ENCODE measurements at regions not wholly inside any gene's neighbourhood (a gene's known extent, or its start where the extent isn't known, plus 50 kb on each side); places are given as distances from the start of the nearest gene placed in this dataset.

DNA sequence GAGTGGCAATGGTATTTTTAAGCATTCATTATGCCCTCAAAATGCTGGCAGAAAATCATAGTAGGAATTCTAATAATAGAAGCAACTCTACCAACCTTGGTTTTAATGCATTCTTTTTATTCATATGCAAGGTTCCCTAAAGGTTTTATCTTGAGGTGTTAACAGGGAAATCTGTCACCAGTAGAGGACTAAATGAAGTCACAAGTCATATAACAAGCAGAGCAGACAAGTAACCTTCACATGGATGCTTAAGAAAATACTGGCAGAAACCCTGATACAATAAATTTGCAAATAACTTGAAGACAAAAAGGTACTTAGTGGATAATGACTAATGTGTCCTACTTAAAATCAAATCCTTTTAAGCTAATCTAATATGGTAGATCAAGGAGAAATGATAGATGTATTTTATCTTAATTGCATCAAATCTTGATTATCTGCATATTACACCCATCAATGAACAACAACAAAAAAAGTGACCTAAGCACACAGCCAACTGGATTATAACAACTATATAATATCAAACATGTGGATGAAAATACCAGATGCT is 73.3 kb downstream of the RFC3 start:
- Mint-ChIP-seq H3K9me3 (peaks cover 15% of the 10 kb centered on the region), H3K27ac (no peak overlapping the region), H3K36me3 (ENCODE audit: low read depth) (no peaks in the 10 kb centered on the region), H3K4me3 (no peak overlapping the region), H3K27me3 (no peaks in the 10 kb centered on the region), H3K4me1 (no peaks in the 10 kb centered on the region)
- ATAC-seq (replicated peaks): no peak

DNA sequence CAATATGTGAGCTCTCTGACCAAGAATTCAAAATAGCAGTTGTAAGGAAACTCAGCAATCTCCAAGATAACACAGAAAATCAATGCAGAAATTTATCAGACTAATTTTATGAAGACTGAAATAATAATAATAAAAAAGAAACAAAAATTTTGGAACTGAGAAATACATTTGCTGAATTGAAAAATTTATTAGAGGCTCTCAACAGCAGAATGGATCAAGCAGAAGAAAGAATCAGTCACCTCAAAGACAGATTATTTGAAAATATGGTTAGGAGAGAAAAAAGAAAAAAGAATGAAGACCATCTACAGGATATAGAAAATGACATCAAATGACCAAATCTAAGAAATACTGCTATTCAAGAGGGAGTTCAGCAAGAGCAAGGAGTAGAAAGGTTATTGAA is 75.6 kb downstream of the RFC3 start:
- Mint-ChIP-seq H3K27ac (no peak overlapping the region), H3K36me3 (ENCODE audit: low read depth) (no peaks in the 10 kb centered on the region), H3K27me3 (no peaks in the 10 kb centered on the region), H3K9me3 (peaks cover 21% of the 10 kb centered on the region), H3K4me1 (no peaks in the 10 kb centered on the region), H3K4me3 (no peak overlapping the region)
- ATAC-seq (replicated peaks): no peak

DNA sequence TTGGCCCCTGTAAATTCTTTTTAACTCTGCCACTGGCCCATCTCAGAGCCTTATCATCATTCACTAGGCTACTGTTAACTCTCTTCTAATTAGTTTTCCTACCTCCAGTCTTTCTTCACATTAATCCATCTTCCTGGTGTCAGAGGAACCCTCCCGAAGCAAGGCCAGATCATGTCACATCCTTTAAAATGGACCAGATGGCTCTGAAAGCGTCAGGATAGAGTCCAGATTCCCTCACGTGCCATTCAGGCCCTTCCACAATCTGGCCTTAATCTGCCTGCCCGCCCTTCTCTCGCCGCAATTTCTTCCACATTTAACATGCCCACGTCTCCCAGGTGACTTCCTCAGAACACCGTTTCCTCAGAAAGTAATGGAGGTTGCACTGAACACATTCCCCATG is 86.5 kb downstream of the RFC3 start:
- Mint-ChIP-seq H3K36me3 (ENCODE audit: low read depth) (no peaks in the 10 kb centered on the region), H3K4me1 (no peaks in the 10 kb centered on the region), H3K9me3 (peaks cover 3% of the 10 kb centered on the region), H3K4me3 (no peak overlapping the region), H3K27ac (no peak overlapping the region), H3K27me3 (no peaks in the 10 kb centered on the region)
- ATAC-seq (replicated peaks): no peak

DNA sequence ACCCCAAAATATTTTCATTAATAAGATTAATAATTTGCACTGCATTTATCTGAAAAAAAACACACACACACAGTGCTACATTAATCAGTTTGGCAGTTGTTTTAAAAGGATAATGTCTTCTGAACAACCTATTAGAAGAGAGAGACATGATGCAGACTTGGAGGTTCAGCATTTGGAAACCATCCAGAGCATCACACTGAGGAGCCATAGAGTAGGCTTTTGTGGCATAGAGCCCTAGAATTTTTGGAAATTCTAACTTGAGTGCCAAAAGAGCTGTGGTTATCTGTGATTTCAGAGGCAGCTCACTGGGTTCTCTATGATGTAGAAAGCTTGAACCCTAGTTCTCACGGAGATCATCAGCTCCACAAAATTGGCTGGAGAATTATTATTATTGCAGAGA is 90.2 kb downstream of the RFC3 start:
- no peak for ATAC-seq (replicated peaks)
- Mint-ChIP-seq H3K4me3 (no peak overlapping the region), H3K27ac (no peak overlapping the region), H3K36me3 (ENCODE audit: low read depth) (no peaks in the 10 kb centered on the region), H3K27me3 (no peaks in the 10 kb centered on the region), H3K4me1 (no peaks in the 10 kb centered on the region), H3K9me3 (peaks cover under 1% of the 10 kb centered on the region)

DNA sequence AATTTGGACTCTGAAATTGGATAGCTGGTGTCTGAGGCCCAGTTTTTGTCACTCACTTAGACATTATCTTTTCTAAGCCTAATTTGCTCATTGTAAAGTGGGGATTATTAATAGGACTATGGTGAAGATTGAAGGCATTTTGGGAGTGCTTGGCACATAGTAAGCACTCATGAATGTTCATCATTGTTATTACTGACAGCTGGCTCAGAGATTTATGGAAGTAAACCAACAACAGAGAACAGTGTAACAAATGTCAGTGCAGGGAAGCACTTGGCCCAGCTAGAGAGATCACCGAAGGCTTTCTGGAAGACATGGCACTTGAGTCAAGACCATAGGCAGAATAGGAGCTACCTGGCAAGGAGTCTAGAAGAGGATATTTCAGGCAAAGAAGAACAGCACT is 92.3 kb downstream of the RFC3 start:
- Mint-ChIP-seq H3K9me3 (no peaks in the 10 kb centered on the region), H3K4me1 (no peaks in the 10 kb centered on the region), H3K27me3 (no peaks in the 10 kb centered on the region), H3K36me3 (ENCODE audit: low read depth) (no peaks in the 10 kb centered on the region), H3K27ac (no peak overlapping the region), H3K4me3 (no peak overlapping the region)
- ATAC-seq (replicated peaks): no peak

DNA sequence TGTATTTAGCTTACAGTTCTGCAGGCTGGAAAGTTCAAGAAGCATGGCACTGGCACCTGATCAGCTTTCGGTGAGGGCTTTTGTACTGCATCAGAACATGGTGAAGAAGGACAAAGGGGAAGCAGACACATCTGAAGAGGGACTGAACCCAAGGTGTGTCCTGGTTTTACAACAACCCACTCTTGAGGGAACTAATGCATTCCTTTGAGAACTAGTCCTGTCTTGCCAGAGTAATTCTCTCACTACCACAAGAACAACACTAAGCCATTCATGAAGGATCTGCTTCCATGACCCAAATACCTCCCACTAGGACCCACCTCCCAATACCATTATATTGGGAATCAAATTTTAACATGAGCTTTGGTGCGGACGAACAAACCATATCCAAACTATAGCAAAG is 93.6 kb downstream of the RFC3 start:
- Mint-ChIP-seq H3K4me3 (no peak overlapping the region), H3K27ac (no peak overlapping the region), H3K4me1 (no peaks in the 10 kb centered on the region), H3K27me3 (no peaks in the 10 kb centered on the region), H3K9me3 (no peaks in the 10 kb centered on the region), H3K36me3 (ENCODE audit: low read depth) (no peaks in the 10 kb centered on the region)
- ATAC-seq (replicated peaks): no peak

DNA sequence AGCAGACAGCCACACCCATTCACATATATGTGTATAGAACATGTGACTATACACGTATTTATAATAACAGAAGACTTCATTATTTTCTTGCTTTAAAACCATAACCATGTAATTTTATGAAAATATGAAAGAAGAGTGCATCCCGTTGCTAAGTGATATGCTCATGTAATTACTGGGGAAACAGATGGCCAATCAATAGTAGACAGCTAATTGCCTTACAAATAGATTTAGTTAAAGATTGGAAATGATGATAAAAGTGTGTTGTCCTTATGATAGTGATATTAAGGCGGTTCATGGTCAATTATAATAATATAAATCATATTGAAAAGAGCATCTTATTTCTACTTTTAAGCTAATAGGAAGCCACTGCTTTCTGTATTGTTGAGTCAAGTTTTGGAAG is 95.9 kb downstream of the RFC3 start:
- Mint-ChIP-seq H3K27ac (no peak overlapping the region), H3K4me3 (no peak overlapping the region), H3K36me3 (ENCODE audit: low read depth) (no peaks in the 10 kb centered on the region), H3K27me3 (no peaks in the 10 kb centered on the region), H3K9me3 (no peaks in the 10 kb centered on the region), H3K4me1 (no peaks in the 10 kb centered on the region)
- no peak for ATAC-seq (replicated peaks)

DNA sequence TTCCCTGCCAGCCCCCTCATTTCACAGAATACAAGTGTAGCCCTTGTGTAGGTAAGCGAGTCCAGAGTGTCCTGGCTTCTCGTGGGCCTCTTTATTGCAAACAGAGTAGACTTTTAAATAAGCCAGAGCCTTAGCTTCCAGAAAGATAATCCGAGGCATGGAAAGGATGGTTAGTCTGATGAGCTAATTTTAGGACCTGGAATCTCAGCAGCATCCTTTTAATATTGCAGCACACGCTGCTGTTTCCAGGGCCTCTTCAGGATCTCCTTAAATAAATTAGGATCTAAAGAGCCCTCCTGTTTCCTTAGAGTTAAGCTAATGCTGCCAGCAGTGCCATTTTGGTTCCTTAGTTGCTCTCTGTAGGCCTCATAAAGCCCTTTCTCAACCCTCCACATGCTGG is 99.2 kb downstream of the RFC3 start:
- Mint-ChIP-seq H3K4me3 (no peak overlapping the region), H3K27ac (no peak overlapping the region), H3K36me3 (ENCODE audit: low read depth) (no peaks in the 10 kb centered on the region), H3K27me3 (no peaks in the 10 kb centered on the region), H3K9me3 (no peaks in the 10 kb centered on the region), H3K4me1 (no peaks in the 10 kb centered on the region)
- ATAC-seq (replicated peaks): no peak

DNA sequence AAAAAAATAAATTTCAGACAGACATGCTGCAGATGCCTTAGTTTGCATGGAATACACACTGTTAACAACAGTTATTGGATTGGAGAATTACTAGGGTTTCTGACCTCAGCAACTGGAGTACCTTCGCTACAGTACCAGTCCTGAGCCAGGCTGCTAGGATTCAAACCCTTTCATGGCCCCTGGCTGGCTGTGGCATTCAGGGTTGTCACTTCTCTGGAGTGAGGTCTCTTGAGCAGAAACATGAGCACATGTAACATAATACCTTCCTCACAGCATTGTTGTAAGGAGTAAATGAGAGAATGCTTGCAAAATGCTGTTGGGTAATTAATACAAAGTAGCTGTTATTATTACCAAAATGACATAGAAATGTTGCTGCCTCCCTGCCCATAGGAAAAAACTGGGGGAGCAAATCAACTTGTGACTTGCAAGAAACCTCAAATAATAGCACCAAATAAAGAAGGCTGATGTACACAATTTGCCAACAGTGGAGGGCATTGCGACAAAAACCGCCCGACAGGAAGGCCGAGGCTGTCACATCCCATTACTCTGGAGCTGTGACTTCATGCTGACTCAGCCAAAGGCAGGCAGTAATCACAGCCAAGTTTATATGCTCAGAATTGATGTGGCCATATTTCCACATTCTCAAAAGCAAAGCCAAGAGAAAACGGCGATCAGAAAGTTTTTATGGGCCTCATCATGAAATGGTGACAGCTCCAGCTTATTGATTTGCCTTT is 100.4 kb downstream of the RFC3 start:
- Mint-ChIP-seq H3K4me3 (no peak overlapping the region), H3K27me3 (no peaks in the 10 kb centered on the region), H3K27ac (no peak overlapping the region), H3K9me3 (no peaks in the 10 kb centered on the region), H3K4me1 (no peaks in the 10 kb centered on the region), H3K36me3 (ENCODE audit: low read depth) (no peaks in the 10 kb centered on the region)
- no peak for ATAC-seq (replicated peaks)

DNA sequence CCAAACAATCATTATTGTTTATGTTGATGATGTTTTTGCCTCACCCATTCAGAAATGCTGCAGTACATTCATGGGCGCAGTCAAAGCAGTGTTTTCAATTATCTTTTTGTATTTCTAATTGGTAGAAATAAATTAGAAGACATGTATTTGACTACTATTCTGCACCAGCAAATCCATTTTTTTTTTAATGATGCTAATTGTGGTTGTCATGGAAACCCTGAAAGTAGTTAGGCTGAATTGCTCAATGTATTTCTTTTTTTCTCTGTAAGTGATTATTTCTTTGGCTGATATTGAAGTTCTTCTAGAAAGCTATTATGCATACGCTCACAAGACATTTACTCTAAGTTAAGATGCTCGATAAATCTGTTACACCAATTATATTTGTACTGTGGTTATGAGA is 101.2 kb downstream of the RFC3 start:
- no peak for ATAC-seq (replicated peaks)
- H3K9me3 Mint-ChIP-seq: no peaks in the 10 kb centered on the region
- H3K4me3 Mint-ChIP-seq: no peak overlapping the region
- no peaks in the 10 kb centered on the region for H3K36me3 Mint-ChIP-seq (ENCODE audit: low read depth)
- no peak overlapping the region for H3K27ac Mint-ChIP-seq
- no peaks in the 10 kb centered on the region for H3K27me3 Mint-ChIP-seq
- H3K4me1 Mint-ChIP-seq: no peaks in the 10 kb centered on the region

DNA sequence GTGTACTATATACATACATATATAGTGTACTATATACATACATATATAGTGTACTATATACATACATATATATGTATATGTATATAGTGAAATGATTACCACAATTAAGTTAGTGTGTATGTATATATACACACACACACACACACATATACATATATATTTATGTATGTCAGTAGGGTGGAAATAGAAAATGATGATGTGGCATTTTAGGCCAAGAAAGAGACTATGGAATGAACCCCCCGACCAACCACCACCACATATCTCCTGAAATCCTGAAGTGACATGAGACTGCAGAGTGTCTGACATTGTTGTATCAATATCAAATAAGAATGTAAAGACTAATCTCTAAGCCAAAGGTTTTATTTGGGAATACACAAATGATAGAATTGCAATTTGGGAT is 107.6 kb downstream of the RFC3 start:
- no peaks in the 10 kb centered on the region for H3K4me1 Mint-ChIP-seq
- H3K4me3 Mint-ChIP-seq: no peak overlapping the region

DNA sequence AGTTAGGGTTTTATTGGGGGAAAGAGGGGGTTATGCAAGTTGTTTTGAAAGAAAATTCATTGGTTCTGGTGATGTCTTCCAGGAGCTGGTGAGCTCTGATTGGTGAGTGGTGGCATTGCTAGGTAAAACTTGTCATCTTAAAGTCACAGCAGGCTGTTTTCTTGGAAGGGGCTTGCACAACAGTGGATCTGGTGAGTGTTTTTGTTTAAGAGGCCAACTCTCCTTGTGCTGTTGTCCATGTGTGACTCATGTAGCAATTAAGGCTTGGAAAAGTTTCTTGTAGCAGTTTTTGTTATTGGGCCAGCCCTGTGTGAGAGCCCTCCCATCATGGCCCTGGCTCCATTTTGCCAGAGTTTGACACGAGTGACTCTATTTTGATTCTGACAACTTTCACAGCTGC is 109.4 kb downstream of the RFC3 start:
- H3K4me1 Mint-ChIP-seq: no peaks in the 10 kb centered on the region
- no peak overlapping the region for H3K27ac Mint-ChIP-seq
- no peaks in the 10 kb centered on the region for H3K36me3 Mint-ChIP-seq (ENCODE audit: low read depth)
- no peaks in the 10 kb centered on the region for H3K27me3 Mint-ChIP-seq
- no peaks in the 10 kb centered on the region for H3K9me3 Mint-ChIP-seq
- no peak overlapping the region for H3K4me3 Mint-ChIP-seq
- ATAC-seq (replicated peaks): no peak

More for the DNA sequence above, 107.6 kb downstream of the RFC3 start:
- ATAC-seq (replicated peaks): no peak
- H3K36me3 Mint-ChIP-seq (ENCODE audit: low read depth): no peaks in the 10 kb centered on the region
- H3K27me3 Mint-ChIP-seq: no peaks in the 10 kb centered on the region
- H3K9me3 Mint-ChIP-seq: no peaks in the 10 kb centered on the region
- no peak overlapping the region for H3K27ac Mint-ChIP-seq

DNA sequence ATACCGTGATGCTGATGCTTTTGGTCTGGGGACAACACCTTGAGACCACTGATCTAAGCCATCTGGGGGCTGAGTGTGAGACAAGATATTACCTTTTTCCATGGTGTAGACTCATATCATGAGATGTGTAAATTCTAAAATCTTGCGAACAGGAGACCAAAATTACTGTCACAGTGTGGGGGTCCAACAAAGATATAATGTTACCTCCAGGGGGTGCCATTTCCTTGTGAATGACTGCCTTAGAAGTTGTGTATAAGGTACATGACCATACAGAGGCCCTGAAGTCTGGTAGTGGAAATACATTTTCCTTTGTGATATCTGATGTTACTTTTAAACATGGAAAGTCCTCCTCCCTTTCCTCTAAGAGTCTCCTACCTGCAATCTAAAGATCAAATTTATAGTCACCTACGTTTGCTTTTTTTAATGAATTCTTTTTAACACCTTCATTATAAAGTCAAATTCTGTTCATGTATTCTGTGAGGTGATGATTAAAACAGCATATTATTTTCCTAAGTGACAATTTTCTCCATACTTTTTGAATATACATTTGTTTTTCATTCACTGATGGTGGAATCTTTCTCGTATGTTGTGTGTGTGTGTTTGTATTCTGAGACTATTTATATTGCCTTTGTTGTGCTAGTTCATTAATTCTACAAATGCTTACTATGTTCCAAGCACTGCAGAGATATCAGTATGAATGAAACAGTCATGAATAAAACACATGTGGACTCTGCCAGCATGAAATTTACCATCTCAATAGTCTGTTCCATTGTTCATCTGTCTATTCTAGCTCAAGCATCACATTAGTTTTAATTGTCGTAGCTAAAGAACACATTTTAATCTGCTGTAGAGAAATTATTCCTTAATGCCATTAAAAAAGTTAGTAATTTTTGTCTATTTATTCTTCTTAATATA is 113.7 kb downstream of the RFC3 start:
- no peaks in the 10 kb centered on the region for H3K27me3 Mint-ChIP-seq
- no peak overlapping the region for H3K4me3 Mint-ChIP-seq
- H3K36me3 Mint-ChIP-seq (ENCODE audit: low read depth): no peaks in the 10 kb centered on the region
- ATAC-seq (replicated peaks): no peak
- no peak overlapping the region for H3K27ac Mint-ChIP-seq
- no peaks in the 10 kb centered on the region for H3K9me3 Mint-ChIP-seq
- H3K4me1 Mint-ChIP-seq: no peaks in the 10 kb centered on the region

DNA sequence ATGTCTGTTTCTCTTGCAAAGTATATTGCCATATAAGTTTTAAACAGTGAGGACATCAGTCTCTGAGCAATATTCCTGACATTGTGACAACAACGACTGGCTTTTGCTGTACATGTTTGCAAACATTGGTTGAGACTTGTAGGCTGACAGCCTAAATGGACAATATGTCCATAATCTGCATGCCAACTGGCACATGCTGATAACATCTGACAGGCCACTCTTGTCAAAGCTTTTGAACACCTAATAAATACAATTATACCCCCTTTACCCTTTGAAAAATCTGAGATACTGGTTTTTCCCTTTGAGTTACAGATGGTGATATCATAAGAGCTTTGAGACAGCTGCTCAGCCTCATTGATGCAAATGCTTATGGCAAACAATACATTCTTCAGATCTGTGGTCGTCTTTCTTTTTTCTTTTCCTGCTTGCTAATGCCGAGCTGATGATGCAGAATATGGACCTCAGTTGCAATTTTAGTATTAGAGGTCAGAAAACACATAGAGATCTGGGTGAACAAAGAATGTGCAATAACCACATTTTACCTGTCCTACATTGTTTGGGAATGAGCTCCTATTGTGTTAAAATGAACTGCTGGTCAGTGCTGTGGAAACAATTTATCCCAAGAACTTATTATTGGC is 114.9 kb downstream of the RFC3 start:
- no peaks in the 10 kb centered on the region for H3K9me3 Mint-ChIP-seq
- no peak for ATAC-seq (replicated peaks)
- no peaks in the 10 kb centered on the region for H3K4me1 Mint-ChIP-seq
- H3K36me3 Mint-ChIP-seq (ENCODE audit: low read depth): no peaks in the 10 kb centered on the region
- H3K4me3 Mint-ChIP-seq: no peak overlapping the region
- no peak overlapping the region for H3K27ac Mint-ChIP-seq
- H3K27me3 Mint-ChIP-seq: no peaks in the 10 kb centered on the region

DNA sequence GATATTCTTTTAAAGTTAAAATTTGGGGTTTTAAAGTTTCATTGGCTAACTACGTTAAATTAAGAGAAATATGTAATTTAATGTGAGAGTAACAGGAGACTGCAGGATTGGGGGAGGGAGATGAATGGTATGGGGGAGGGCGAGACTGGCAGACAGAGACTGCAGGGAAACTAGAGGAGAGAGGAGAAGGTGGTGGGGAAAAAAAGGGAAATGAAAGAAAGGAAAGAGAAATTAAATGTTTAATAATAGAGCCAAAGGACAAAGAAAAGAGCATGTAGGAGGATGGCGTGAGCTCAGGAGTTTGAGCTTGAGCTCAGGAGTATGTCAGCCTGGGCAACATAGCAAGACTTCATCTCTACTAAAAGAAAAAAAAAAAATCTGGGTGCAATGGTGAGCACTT is 115.9 kb downstream of the RFC3 start:
- Mint-ChIP-seq H3K27me3 (no peaks in the 10 kb centered on the region), H3K4me3 (no peak overlapping the region), H3K4me1 (no peaks in the 10 kb centered on the region), H3K27ac (no peak overlapping the region), H3K9me3 (no peaks in the 10 kb centered on the region), H3K36me3 (ENCODE audit: low read depth) (no peaks in the 10 kb centered on the region)
- no peak for ATAC-seq (replicated peaks)
